Esophagus muscularis mucosa (tissue), 4 donors: ENCODE measurements at regions not wholly inside any gene's neighbourhood (a gene's known extent, or its start where the extent isn't known, plus 50 kb on each side); places are given as distances from the start of the nearest gene placed in this dataset.

ENCODE experiments used
- CTCF ChIP-seq, 3 experiments: fragments of 200-600 bp in 2 of 3; fragments of 450-650 bp in 1 of 3; sonication (generic) in 2 of 3; IDR thresholded peaks; one replicate each; pipeline ENCODE4 v1.5.1; 2017 to 2019; ENCODE audit warnings: antibody characterized with exemption in 3 of 3, mild to moderate bottlenecking in 2 of 3, moderate library complexity in 1 of 3
- EP300 ChIP-seq: sonication (generic); formaldehyde crosslinking; IDR thresholded peaks from one replicate; pipeline ENCODE4 v1.6.1; 2017; ENCODE audit warnings: antibody characterized with exemption
- POLR2A ChIP-seq: fragments of 450-650 bp; IDR thresholded peaks from one replicate; pipeline ENCODE4 v1.6.1; 2017; ENCODE audit warnings: antibody characterized with exemption, moderate library complexity, mild to moderate bottlenecking, low read depth

- no peak for TF ChIP-seq CTCF (IDR thresholded peaks at IDR 0.05)
- no peak for TF ChIP-seq POLR2A
- no peak for TF ChIP-seq EP300
These were observed 141.3 kb downstream of the QRSL1 start for GRCh38 chr6:106770663-106771062.
